Lung (tissue), 11 donors: ENCODE measurements at regions not wholly inside any gene's neighbourhood (a gene's known extent, or its start where the extent isn't known, plus 50 kb on each side); places are given as distances from the start of the nearest gene placed in this dataset.
"Not testable (repeated sequence)": the region's sequence is repeated elsewhere in the genome, so short reads cannot be mapped to it uniquely, and the experiment has no call there.

Source experiments
- ATAC-seq: fragments of 200-7000 bp; cut with Tn5 transposase; one replicate; pipeline ENCODE4 v1.9.1; 2020; ENCODE audit warnings: moderate number of reproducible peaks; ENCODE audit not compliant: insufficient read depth, low FRiP score
- DNase-seq, 3 donors: peaks; one replicate each; pipeline ENCODE4 v3.0.0-alpha.2; 2013 to 2017
- H3K27ac ChIP-seq, 2 donors: one replicate each; pipeline ENCODE4 v1.5.1; 2013; ENCODE audit warnings: mild to moderate bottlenecking in 2 of 2, moderate library complexity in 2 of 2, control low read depth in 1 of 2, inconsistent platforms in 1 of 2, low read depth in 1 of 2, low read length in 1 of 2
- H3K27me3 ChIP-seq, 3 donors: one replicate each; pipeline ENCODE4 v1.5.1; 2013; ENCODE audit warnings: low read length in 2 of 3; ENCODE audit not compliant: control insufficient read depth in 3 of 3, insufficient read depth in 3 of 3
- H3K36me3 ChIP-seq, 4 donors: one replicate each; pipeline ENCODE4 v1.5.1; 2013; ENCODE audit warnings: low read length in 4 of 4, mild to moderate bottlenecking in 1 of 4, moderate library complexity in 1 of 4; ENCODE audit not compliant: control insufficient read depth in 4 of 4, insufficient read depth in 4 of 4
- H3K4me1 ChIP-seq, 5 donors: one replicate each; pipeline ENCODE4 v1.5.1; 2013; ENCODE audit warnings: low read length in 5 of 5, mild to moderate bottlenecking in 2 of 5, moderate library complexity in 1 of 5; ENCODE audit not compliant: control insufficient read depth in 5 of 5, insufficient read depth in 5 of 5
- H3K4me3 ChIP-seq: one replicate; pipeline ENCODE4 v1.5.1; 2013; ENCODE audit warnings: mild to moderate bottlenecking, control low read depth, moderate library complexity
- H3K9ac ChIP-seq, 2 donors: one replicate each; pipeline ENCODE4 v1.5.1; 2013; ENCODE audit warnings: low read length in 2 of 2, control low read depth in 1 of 2; ENCODE audit not compliant: insufficient read depth in 1 of 2
- H3K9me3 ChIP-seq, 4 donors: one replicate each; pipeline ENCODE4 v1.5.1; 2013; ENCODE audit warnings: low read length in 3 of 4, mild to moderate bottlenecking in 1 of 4, moderate library complexity in 1 of 4; ENCODE audit not compliant: control insufficient read depth in 4 of 4, insufficient read depth in 3 of 4
- WGBS, 2 donors: extraction: QIAGEN DNeasy Blood & Tissue Kit; methylation state at CpG; one replicate each; pipeline ENCODE4 v1.1.7; 2013; 5-methylcytosine and 5-hydroxymethylcytosine counted together
- TF ChIP-seq, protein P1 (sequence below): IDR thresholded peaks from 2 replicates; pipeline ENCODE4 v1.5.1; 2012; ENCODE audit warnings: mild to moderate bottlenecking; ENCODE audit errors: control extremely low read depth, extremely low read depth
- donor health status: control.
- donor health status: control.
- donor health status: Bipolar disorder and iron deficiency.
- donor health status: healthy.
- donor health status: DM: yes; HTN: yes; CAD: no.

- H3K4me3 ChIP-seq: no peak overlapping the region
- no peaks in the 10 kb centered on the region for H3K36me3 ChIP-seq
- H3K27me3 ChIP-seq: no peaks in the 10 kb centered on the region
- H3K9ac ChIP-seq: no peak overlapping the region
- TF ChIP-seq, protein P1, sequence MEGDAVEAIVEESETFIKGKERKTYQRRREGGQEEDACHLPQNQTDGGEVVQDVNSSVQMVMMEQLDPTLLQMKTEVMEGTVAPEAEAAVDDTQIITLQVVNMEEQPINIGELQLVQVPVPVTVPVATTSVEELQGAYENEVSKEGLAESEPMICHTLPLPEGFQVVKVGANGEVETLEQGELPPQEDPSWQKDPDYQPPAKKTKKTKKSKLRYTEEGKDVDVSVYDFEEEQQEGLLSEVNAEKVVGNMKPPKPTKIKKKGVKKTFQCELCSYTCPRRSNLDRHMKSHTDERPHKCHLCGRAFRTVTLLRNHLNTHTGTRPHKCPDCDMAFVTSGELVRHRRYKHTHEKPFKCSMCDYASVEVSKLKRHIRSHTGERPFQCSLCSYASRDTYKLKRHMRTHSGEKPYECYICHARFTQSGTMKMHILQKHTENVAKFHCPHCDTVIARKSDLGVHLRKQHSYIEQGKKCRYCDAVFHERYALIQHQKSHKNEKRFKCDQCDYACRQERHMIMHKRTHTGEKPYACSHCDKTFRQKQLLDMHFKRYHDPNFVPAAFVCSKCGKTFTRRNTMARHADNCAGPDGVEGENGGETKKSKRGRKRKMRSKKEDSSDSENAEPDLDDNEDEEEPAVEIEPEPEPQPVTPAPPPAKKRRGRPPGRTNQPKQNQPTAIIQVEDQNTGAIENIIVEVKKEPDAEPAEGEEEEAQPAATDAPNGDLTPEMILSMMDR: no peak
- no peaks in the 10 kb centered on the region for H3K9me3 ChIP-seq
- 96% methylated on average over 5 of the region's 5 CpGs for WGBS, 2 donors
- H3K27ac ChIP-seq: no peak overlapping the region
- peaks cover 0 to 5% (median 0%) of the 10 kb centered on the region in 5 donors for H3K4me1 ChIP-seq
- DNase-seq (no peak), ATAC-seq (no peak)
Observed at GRCh38 chr20:51943761-51944160, 141.4 kb upstream of the SALL4 start.

DNA sequence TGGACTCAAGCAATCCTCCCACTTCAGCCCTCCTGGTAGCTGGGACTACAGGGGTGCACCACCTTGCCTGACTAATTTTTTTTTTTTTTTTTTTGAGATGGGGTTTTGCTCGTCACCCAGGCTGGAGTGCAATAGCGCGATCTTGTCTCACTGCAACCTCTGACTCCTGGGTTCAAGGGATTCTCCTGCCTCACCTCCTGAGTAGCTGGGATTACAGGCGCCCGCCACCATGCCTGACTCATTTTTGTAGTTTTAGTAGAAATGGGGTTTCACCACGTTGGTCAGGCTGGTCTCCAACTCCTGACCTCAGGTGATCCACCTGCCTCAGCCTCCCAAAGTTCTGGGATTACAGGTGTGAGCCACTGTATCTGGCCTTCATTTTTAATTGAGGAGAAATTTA is 141.0 kb upstream of the SALL4 start:
- not testable (repeated sequence) for DNase-seq, H3K4me1 ChIP-seq, ATAC-seq, H3K9ac ChIP-seq, H3K4me3 ChIP-seq, H3K36me3 ChIP-seq, H3K27ac ChIP-seq, H3K27me3 ChIP-seq, H3K9me3 ChIP-seq
- WGBS, 2 donors: 91 to 96% methylated on average over 6 of the region's 6 CpGs

DNA sequence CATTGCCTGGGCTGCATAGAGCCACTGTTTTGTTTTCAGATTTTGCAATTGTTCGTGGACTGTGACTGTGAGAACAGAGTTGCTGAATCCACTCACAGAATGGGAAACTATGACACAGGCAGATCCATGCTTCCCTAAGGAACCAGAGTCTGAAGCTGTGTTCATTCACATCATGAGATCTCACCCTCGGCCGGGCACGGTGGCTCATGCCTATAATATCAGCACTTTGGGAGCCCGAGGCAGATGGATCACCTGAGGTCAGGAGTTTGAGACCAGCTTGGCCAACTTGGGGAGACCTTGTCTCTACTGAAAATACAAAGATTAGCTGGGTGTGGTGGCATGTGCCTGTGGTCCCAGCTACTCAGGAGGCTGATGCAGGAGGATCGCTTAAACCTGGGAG is 139.2 kb upstream of the SALL4 start:
- TF ChIP-seq, protein P1: no peak
- Histone ChIP-seq H3K9ac (no peak overlapping the region), H3K36me3 (no peaks in the 10 kb centered on the region), H3K27me3 (no peaks in the 10 kb centered on the region), H3K4me1 (peaks cover 0 to 5% (median 0%) of the 10 kb centered on the region in 5 donors), H3K27ac (no peak overlapping the region), H3K4me3 (no peak overlapping the region), H3K9me3 (no peaks in the 10 kb centered on the region)
- ATAC-seq (no peak), DNase-seq (no peak)
- WGBS, 2 donors: 91 to 93% methylated on average over 6 of the region's 6 CpGs

DNA sequence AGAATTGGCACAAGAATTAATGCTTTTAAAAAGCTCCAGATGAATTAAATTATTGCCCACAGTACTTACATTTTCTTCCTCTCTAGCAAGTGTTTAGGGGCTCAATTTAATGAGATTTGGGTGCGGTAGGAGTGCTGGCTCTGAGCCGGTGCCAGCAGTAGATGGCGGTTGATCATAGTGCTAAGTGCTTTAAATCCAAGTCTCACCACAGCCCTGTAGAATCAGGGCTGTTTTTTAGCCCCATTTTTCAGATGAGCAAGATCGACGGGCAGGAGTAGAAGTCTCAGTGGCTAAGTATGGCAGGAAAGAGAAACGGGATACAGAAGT is 136.9 kb upstream of the SALL4 start:
- Histone ChIP-seq H3K9ac (no peak overlapping the region), H3K27me3 (no peaks in the 10 kb centered on the region), H3K27ac (no peak overlapping the region), H3K4me1 (peaks cover 0 to 13% (median 0%) of the 10 kb centered on the region in 5 donors), H3K9me3 (no peaks in the 10 kb centered on the region), H3K4me3 (no peak overlapping the region), H3K36me3 (no peaks in the 10 kb centered on the region)
- TF ChIP-seq, protein P1: no peak
- WGBS, 2 donors: 92 to 93% methylated on average over 6 of the region's 6 CpGs
- no peak for DNase-seq
- ATAC-seq: no peak
